SK-N-MC (cell line): ENCODE measurements at regions not wholly inside any gene's neighbourhood (a gene's known extent, or its start where the extent isn't known, plus 50 kb on each side); places are given as distances from the start of the nearest gene placed in this dataset.

Experiments used
- EZH2 ChIP-seq: fragments of 200-600 bp; sonication (generic); IDR thresholded peaks from one replicate; pipeline ENCODE4 v1.6.1; 2017; ENCODE audit warnings: antibody characterized with exemption
- POLR2AphosphoS5 ChIP-seq: IDR thresholded peaks from 2 replicates; pipeline ENCODE4 v1.6.1; 2012; ENCODE audit warnings: mild to moderate bottlenecking, low read depth, low read length, borderline replicate concordance

DNA sequence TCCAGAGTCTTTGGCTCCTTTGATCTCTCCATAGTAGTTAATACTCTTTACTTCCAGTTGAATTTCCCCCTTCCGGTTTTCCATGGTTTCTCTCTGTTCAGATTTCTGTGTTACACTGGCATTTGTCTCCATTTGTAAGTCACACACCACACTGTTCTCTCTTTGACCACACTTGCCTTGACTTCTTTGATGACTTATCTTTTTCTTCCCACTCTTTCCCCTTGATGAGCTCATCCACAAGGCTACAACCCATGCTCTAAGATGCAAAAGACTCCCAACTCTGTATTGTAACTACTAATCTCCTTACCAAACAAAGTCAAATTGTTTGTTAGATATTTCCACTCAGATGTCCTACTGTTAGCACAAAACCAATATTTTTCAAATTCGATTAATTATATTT, 242.7 kb upstream of the E2F7 start:
- no peak for TF ChIP-seq EZH2
- no peak for TF ChIP-seq POLR2AphosphoS5
